ENCODE measurements at regions not wholly inside any gene's neighbourhood (a gene's known extent, or its start where the extent isn't known, plus 50 kb on each side); places are given as distances from the start of the nearest gene placed in this dataset.

- Histone ChIP-seq H3K27ac (no peak overlapping the region), H3K4me1 (no peaks in the 10 kb centered on the region), H3K27me3 (no peaks in the 10 kb centered on the region), H3K4me3 (replicated peaks in 1 of 3) (no peak overlapping the region), H3K9me3 (no peaks in the 10 kb centered on the region), H3K36me3 (no peaks in the 10 kb centered on the region)
- no peak for DNase-seq
- 41 to 44% methylated on average over 2 of the region's 2 CpGs for WGBS, 2 donors
- no peak for TF ChIP-seq POLR2A (IDR thresholded peaks at IDR 0.05)
- TF ChIP-seq, protein P1, sequence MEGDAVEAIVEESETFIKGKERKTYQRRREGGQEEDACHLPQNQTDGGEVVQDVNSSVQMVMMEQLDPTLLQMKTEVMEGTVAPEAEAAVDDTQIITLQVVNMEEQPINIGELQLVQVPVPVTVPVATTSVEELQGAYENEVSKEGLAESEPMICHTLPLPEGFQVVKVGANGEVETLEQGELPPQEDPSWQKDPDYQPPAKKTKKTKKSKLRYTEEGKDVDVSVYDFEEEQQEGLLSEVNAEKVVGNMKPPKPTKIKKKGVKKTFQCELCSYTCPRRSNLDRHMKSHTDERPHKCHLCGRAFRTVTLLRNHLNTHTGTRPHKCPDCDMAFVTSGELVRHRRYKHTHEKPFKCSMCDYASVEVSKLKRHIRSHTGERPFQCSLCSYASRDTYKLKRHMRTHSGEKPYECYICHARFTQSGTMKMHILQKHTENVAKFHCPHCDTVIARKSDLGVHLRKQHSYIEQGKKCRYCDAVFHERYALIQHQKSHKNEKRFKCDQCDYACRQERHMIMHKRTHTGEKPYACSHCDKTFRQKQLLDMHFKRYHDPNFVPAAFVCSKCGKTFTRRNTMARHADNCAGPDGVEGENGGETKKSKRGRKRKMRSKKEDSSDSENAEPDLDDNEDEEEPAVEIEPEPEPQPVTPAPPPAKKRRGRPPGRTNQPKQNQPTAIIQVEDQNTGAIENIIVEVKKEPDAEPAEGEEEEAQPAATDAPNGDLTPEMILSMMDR (IDR thresholded peaks at IDR 0.05), result no peak
- intact Hi-C loops (cut with DNase I), result no loop called here
Observed at GRCh38 chr11:29364006-29364405, 652.8 kb downstream of the KCNA4 start.

DNA sequence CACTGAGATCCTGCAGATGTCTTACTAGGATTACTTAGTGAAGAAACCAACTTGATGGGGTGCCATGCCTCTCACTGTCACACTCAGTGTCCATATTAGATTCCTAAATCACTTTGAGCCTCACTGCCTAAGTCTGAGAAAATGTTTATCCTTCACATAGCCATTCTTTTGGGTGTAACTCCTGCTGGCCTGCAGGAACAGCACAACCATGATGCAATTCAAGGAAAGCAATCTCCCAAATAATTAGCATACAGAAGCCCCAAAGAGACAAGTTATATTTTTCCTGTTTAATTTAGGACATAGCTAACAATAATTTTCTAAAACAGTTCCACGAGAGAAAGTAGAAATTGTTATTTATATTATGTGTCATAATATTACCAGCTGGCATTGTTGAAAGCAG lies 655.5 kb downstream of the KCNA4 start:
- Histone ChIP-seq H3K9me3 (no peaks in the 10 kb centered on the region), H3K36me3 (no peaks in the 10 kb centered on the region), H3K27ac (no peak overlapping the region), H3K4me3 (replicated peaks in 1 of 3) (no peak overlapping the region), H3K4me1 (no peaks in the 10 kb centered on the region), H3K27me3 (no peaks in the 10 kb centered on the region)
- intact Hi-C loops (cut with DNase I), result no loop called here
- no peak for DNase-seq
- TF ChIP-seq POLR2A (IDR thresholded peaks at IDR 0.05), result no peak
- TF ChIP-seq, protein P1 (IDR thresholded peaks at IDR 0.05), result no peak
- 80 to 84% methylated on average over 1 of the region's 1 CpG for WGBS, 2 donors

DNA sequence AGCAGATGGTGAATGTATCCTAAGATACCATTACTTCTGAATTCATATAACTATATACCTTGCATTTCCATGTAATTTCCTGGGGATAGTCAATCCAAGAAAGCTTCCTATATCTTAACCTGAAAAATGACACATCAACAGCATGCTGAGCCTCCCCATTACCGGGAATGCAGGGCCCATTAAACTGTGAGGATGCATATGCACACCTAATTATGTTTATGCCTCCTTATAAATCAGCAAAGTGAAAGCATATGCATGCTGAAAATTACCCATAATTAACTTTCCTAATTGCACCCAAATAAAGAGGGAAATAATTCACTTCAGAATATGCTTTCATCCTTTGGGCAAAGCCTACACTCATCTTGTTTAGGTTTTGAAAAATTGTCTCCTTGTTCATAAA lies 663.0 kb downstream of the KCNA4 start:
- WGBS, 2 donors, result 71 to 86% methylated on average over 1 of the region's 1 CpG
- intact Hi-C loops (cut with DNase I), result no loop called here

DNA sequence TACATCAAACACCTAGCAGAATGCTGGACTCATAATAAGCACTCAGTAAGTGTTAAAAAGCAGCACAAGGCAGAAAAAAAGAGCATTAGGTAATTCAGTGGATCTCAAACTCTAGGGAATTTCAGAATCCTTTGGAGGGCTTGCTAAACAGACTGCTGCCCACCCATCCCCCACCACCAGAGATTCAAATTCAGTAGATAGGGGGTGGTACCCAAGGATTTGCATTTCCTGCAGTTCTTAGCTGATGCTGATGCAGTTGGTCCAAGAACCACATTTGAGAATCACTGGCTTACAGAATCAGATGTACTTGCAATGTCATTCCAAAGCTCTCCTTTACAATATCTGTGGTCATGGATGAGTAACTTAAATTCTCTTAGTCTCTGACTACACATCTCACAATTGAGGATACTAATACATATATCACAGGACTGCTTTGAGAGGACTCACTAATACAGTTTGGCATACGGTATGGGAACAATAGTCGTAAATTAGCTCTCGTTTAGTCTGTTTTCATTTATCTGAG lies 664.5 kb downstream of the KCNA4 start:
- no peak overlapping the region for H3K27ac ChIP-seq
- no peaks in the 10 kb centered on the region for H3K36me3 ChIP-seq
- no peaks in the 10 kb centered on the region for H3K9me3 ChIP-seq
- WGBS, 2 donors, result 85 to 89% methylated on average over 3 of the region's 3 CpGs
- H3K4me1 ChIP-seq, result no peaks in the 10 kb centered on the region
- no peak for TF ChIP-seq POLR2A (IDR thresholded peaks at IDR 0.05)
- TF ChIP-seq, protein P1 (IDR thresholded peaks at IDR 0.05), result no peak
- no peak for DNase-seq
- no peak overlapping the region for H3K4me3 ChIP-seq (replicated peaks in 1 of 3)
- intact Hi-C loops (cut with DNase I), result no loop called here
- no peaks in the 10 kb centered on the region for H3K27me3 ChIP-seq

More for the DNA sequence above, 663.0 kb downstream of the KCNA4 start:
- Histone ChIP-seq H3K4me3 (replicated peaks in 1 of 3) (no peak overlapping the region), H3K4me1 (no peaks in the 10 kb centered on the region), H3K27ac (no peak overlapping the region), H3K9me3 (no peaks in the 10 kb centered on the region), H3K36me3 (no peaks in the 10 kb centered on the region), H3K27me3 (no peaks in the 10 kb centered on the region)
- DNase-seq, result no peak
- TF ChIP-seq, protein P1 (IDR thresholded peaks at IDR 0.05), result no peak
- TF ChIP-seq POLR2A (IDR thresholded peaks at IDR 0.05), result no peak

DNA sequence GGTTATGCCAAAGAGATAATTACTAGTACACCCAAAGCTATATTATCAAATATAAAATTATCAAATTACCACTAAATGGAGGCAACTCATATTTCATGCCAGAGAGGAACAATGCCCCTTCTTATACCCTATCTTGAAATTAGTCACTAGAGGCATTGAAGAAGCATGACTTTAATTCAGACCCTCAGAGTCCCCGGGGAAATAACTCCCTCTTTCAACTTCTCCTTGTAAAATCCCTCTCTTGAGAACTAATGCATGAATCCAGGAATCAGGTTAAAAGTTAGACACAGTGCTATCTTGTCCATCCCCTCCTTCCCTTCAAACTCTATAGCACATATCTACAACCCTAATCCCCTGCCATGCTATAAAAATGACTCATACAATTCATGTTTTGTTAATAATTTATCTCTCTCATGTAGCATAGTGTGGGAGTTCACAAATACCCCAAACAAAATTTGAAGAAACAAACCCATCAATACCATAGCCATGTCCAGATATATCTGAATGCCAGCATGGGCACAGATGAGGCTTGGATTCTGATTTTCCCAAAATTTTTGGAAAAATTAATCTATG lies 665.4 kb downstream of the KCNA4 start:
- Histone ChIP-seq H3K9me3 (no peaks in the 10 kb centered on the region), H3K36me3 (no peaks in the 10 kb centered on the region), H3K27ac (no peak overlapping the region), H3K4me1 (no peaks in the 10 kb centered on the region), H3K4me3 (replicated peaks in 1 of 3) (no peak overlapping the region), H3K27me3 (no peaks in the 10 kb centered on the region)
- no peak for DNase-seq
- WGBS, 2 donors, result 70 to 75% methylated on average over 1 of the region's 1 CpG
- TF ChIP-seq, protein P1 (IDR thresholded peaks at IDR 0.05), result no peak
- TF ChIP-seq POLR2A (IDR thresholded peaks at IDR 0.05), result no peak
- intact Hi-C loops (cut with DNase I), result no loop called here

Measured in thyroid gland (tissue), 4 donors.